Endothelial cell of umbilical vein (primary cell): ENCODE measurements at regions not wholly inside any gene's neighbourhood (a gene's known extent, or its start where the extent isn't known, plus 50 kb on each side); places are given as distances from the start of the nearest gene placed in this dataset.

ENCODE experiments used
- CTCF ChIP-seq, 2 donors: IDR thresholded peaks; 1 replicate in 1 of 2; 2 replicates in 1 of 2; pipeline ENCODE4 v1.5.1; 2011; ENCODE audit warnings: low read length in 2 of 2, mild to moderate bottlenecking in 2 of 2, moderate library complexity in 2 of 2, control low read depth in 1 of 2, inconsistent platforms in 1 of 2, low read depth in 1 of 2; ENCODE audit not compliant: insufficient read depth in 1 of 2; ENCODE audit errors: extremely low read depth in 1 of 2
- EZH2 ChIP-seq: IDR thresholded peaks from 2 replicates; pipeline ENCODE4 v1.6.1; 2012; ENCODE audit warnings: borderline replicate concordance, low read depth, mild to moderate bottlenecking, moderate library complexity, low read length, inconsistent platforms; ENCODE audit not compliant: severe bottlenecking
- FOS ChIP-seq: IDR thresholded peaks from 2 replicates; pipeline ENCODE4 v1.6.1; 2011; ENCODE audit warnings: mild to moderate bottlenecking, low read length, moderate library complexity, borderline replicate concordance; ENCODE audit not compliant: insufficient read depth
- JUN ChIP-seq: IDR thresholded peaks from 2 replicates; pipeline ENCODE4 v1.6.1; 2011; ENCODE audit warnings: borderline replicate concordance, low read depth; ENCODE audit not compliant: insufficient read length, insufficient read depth
- MAX ChIP-seq: IDR thresholded peaks from 2 replicates; pipeline ENCODE4 v1.6.1; 2011; ENCODE audit not compliant: insufficient read depth, insufficient read length
- MYC ChIP-seq: IDR thresholded peaks from one replicate; pipeline ENCODE4 v1.6.1; 2011; ENCODE audit warnings: mild to moderate bottlenecking, low read depth, low read length
- POLR2A ChIP-seq: IDR thresholded peaks from 2 replicates; pipeline ENCODE4 v1.6.1; 2012; ENCODE audit warnings: low read depth, mild to moderate bottlenecking, control low read depth, low read length
- POLR2AphosphoS5 ChIP-seq: IDR thresholded peaks from 2 replicates; pipeline ENCODE4 v1.6.1; 2012; ENCODE audit warnings: low read depth, mild to moderate bottlenecking, control low read depth, low read length, moderate library complexity; ENCODE audit not compliant: insufficient read depth

- TF ChIP-seq CTCF (IDR thresholded peaks at IDR 0.05; ENCODE audit: extremely low read depth in 1 of 2, insufficient read depth in 1 of 2, low read depth in 1 of 2, low read length in 2 of 2) (no peak), MAX (no peak), EZH2 (no peak), POLR2A (no peak), MYC (no peak), FOS (no peak), POLR2AphosphoS5 (no peak), JUN (no peak)
Observed at GRCh38 chr4:26059391-26060154, 145.6 kb downstream of the SMIM20 start.
